Breast epithelium (tissue), 4 donors: ENCODE measurements at regions not wholly inside any gene's neighbourhood (a gene's known extent, or its start where the extent isn't known, plus 50 kb on each side); places are given as distances from the start of the nearest gene placed in this dataset.

Source experiments
- DNase-seq, 2 donors: peaks; one replicate each; pipeline ENCODE4 v3.0.0-alpha.2; 2019; ENCODE audit warnings: low spot score in 2 of 2
- H3K27ac ChIP-seq, 2 donors: fragments of 200-600 bp; sonication (generic) in 1 of 2; one replicate each; pipeline ENCODE4 v1.5.1; 2016 to 2019; ENCODE audit warnings: mild to moderate bottlenecking in 1 of 2
- H3K27me3 ChIP-seq, 2 donors: fragments of 200-600 bp; sonication (generic) in 1 of 2; one replicate each; pipeline versions ENCODE4 v1.5.1 to v1.6.0; 2017 to 2019; ENCODE audit warnings: control low read depth in 1 of 2, mild to moderate bottlenecking in 1 of 2
- H3K36me3 ChIP-seq: fragments of 200-600 bp; one replicate; pipeline ENCODE4 v1.5.1; 2019
- H3K4me1 ChIP-seq, 2 donors: fragments of 200-600 bp; sonication (generic); one replicate each; pipeline ENCODE4 v1.5.1; 2016 to 2019; ENCODE audit warnings: control low read depth in 1 of 2
- H3K4me3 ChIP-seq, 3 donors: fragments of 200-600 bp; sonication (generic); 1 replicate in 2 of 3; 2 replicates in 1 of 3; pipeline ENCODE4 v1.5.1; 2016 to 2019; ENCODE audit warnings: mild to moderate bottlenecking in 3 of 3, moderate library complexity in 2 of 3
- H3K9me3 ChIP-seq, 2 donors: fragments of 200-600 bp; sonication (generic) in 1 of 2; one replicate each; pipeline ENCODE4 v1.5.1; 2016 to 2019; ENCODE audit warnings: control low read depth in 1 of 2
- CTCF ChIP-seq, 3 donors: fragments of 450-650 bp; IDR thresholded peaks; one replicate each; pipeline ENCODE4 v1.5.1; 2016 to 2017; ENCODE audit warnings: antibody characterized with exemption in 3 of 3, mild to moderate bottlenecking in 3 of 3, moderate library complexity in 3 of 3
- POLR2A ChIP-seq: fragments of 450-650 bp; IDR thresholded peaks from one replicate; pipeline ENCODE4 v1.6.1; 2016; ENCODE audit warnings: antibody characterized with exemption, mild to moderate bottlenecking, moderate library complexity
- POLR2AphosphoS5 ChIP-seq, 3 donors: sonication (generic); formaldehyde crosslinking; IDR thresholded peaks; one replicate each; pipeline ENCODE4 v1.6.1; 2017; ENCODE audit warnings: antibody characterized with exemption in 3 of 3
- intact Hi-C: fragments of 100-400 bp; cut with DNase I; formaldehyde crosslinking; loops from one replicate; pipeline ENCODE4 v1.15.1; 2023; ENCODE audit warnings: low total_unique reads

- Histone ChIP-seq H3K4me1 (no peaks in the 10 kb centered on the region), H3K36me3 (no peaks in the 10 kb centered on the region), H3K9me3 (no peaks in the 10 kb centered on the region), H3K4me3 (no peak overlapping the region), H3K27ac (no peak overlapping the region), H3K27me3 (no peaks in the 10 kb centered on the region)
- no peak for DNase-seq
- TF ChIP-seq POLR2A: no peak
- TF ChIP-seq CTCF (IDR thresholded peaks at IDR 0.05): no peak
- no peak for TF ChIP-seq POLR2AphosphoS5 (IDR thresholded peaks at IDR 0.05)
- intact Hi-C loops: no loop called here
Observed at GRCh38 chr5:171707442-171707792, 78.2 kb upstream of the SMIM23 start.

- no peak overlapping the region for H3K27ac ChIP-seq
- intact Hi-C loops: no loop called here
- H3K4me3 ChIP-seq: no peak overlapping the region
- no peaks in the 10 kb centered on the region for H3K4me1 ChIP-seq
- no peaks in the 10 kb centered on the region for H3K36me3 ChIP-seq
- no peaks in the 10 kb centered on the region for H3K9me3 ChIP-seq
- TF ChIP-seq POLR2A (no peak), CTCF (IDR thresholded peaks at IDR 0.05) (no peak), POLR2AphosphoS5 (IDR thresholded peaks at IDR 0.05) (no peak)
- no peaks in the 10 kb centered on the region for H3K27me3 ChIP-seq
- no peak for DNase-seq
Observed at GRCh38 chr5:171709930-171710329, 75.7 kb upstream of the SMIM23 start.

GRCh38 chr5:171710451-171711024 is 75.1 kb upstream of the SMIM23 start:
- Histone ChIP-seq H3K9me3 (no peaks in the 10 kb centered on the region), H3K27ac (no peak overlapping the region), H3K4me3 (no peak overlapping the region), H3K27me3 (no peaks in the 10 kb centered on the region), H3K4me1 (no peaks in the 10 kb centered on the region), H3K36me3 (no peaks in the 10 kb centered on the region)
- intact Hi-C loops: no loop called here
- no peak for TF ChIP-seq POLR2AphosphoS5 (IDR thresholded peaks at IDR 0.05)
- TF ChIP-seq POLR2A: no peak
- TF ChIP-seq CTCF (IDR thresholded peaks at IDR 0.05): no peak
- DNase-seq: no peak

GRCh38 chr5:171711571-171711970 is 74.0 kb upstream of the SMIM23 start:
- Histone ChIP-seq H3K27ac (no peak overlapping the region), H3K27me3 (no peaks in the 10 kb centered on the region), H3K4me1 (no peaks in the 10 kb centered on the region), H3K9me3 (no peaks in the 10 kb centered on the region), H3K36me3 (no peaks in the 10 kb centered on the region), H3K4me3 (no peak overlapping the region)
- TF ChIP-seq POLR2AphosphoS5 (IDR thresholded peaks at IDR 0.05) (no peak), POLR2A (no peak), CTCF (IDR thresholded peaks at IDR 0.05) (no peak)
- intact Hi-C loops: no loop called here
- DNase-seq: no peak

- Histone ChIP-seq H3K36me3 (no peaks in the 10 kb centered on the region), H3K9me3 (no peaks in the 10 kb centered on the region), H3K27ac (no peak overlapping the region), H3K4me3 (no peak overlapping the region), H3K4me1 (no peaks in the 10 kb centered on the region), H3K27me3 (no peaks in the 10 kb centered on the region)
- TF ChIP-seq POLR2A (no peak), POLR2AphosphoS5 (IDR thresholded peaks at IDR 0.05) (no peak), CTCF (IDR thresholded peaks at IDR 0.05) (no peak)
- intact Hi-C loops: no loop called here
- DNase-seq: no peak
Observed at GRCh38 chr5:171712616-171713015, 73.0 kb upstream of the SMIM23 start.
